ENCODE measurements at regions not wholly inside any gene's neighbourhood (a gene's known extent, or its start where the extent isn't known, plus 50 kb on each side); places are given as distances from the start of the nearest gene placed in this dataset.
"Not testable (repeated sequence)": the region's sequence is repeated elsewhere in the genome, so short reads cannot be mapped to it uniquely, and the experiment has no call there.

- no peak for DNase-seq
Measured at GRCh38 chr4:25981749-25982148, 67.7 kb downstream of the SMIM20 start.

- DNase-seq = no peak
Measured at GRCh38 chr4:25982962-25983361, 68.9 kb downstream of the SMIM20 start.

GRCh38 chr4:25984266-25984665 is 70.2 kb downstream of the SMIM20 start:
- DNase-seq = no peak

DNA sequence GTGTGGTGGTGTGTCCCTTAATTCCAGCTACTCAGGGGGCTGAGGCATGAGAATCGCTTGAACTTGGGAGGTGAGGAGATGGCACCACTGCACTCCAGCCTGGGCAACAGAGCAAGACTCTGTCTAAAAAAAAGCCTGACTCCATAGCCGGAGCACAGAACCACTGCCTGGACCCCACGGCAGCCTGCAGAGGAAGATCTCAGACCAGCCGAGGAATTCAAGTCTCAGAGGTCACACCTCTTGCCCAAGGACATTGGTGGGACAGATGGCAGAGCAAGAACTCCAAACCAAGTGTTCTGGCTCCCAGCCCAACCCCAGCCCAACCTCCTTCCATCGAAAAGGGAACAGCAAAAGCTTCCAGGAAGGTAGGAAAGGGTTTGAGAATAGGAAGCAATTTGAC is 70.8 kb downstream of the SMIM20 start:
- DNase-seq = no peak

DNA sequence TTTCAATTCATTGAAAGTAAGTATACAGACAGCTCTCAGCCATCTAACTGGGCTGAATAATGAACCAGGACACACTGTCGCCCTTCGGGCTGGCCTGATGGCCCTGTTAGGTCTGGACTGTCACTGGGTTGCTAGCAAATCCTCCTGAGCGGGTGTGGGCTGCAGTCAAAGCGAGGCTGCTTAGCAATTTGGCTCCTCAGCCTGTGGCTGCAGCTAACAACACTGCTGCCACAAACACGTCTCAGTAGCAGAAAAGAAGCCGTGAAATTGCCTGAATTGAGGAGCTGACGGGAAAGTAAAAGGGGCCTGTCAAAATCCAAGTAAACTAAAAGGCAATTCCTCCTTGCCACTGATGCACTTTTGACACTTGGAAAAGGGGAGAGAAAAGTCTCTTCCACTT is 72.8 kb downstream of the SMIM20 start:
- DNase-seq = no peak

DNA sequence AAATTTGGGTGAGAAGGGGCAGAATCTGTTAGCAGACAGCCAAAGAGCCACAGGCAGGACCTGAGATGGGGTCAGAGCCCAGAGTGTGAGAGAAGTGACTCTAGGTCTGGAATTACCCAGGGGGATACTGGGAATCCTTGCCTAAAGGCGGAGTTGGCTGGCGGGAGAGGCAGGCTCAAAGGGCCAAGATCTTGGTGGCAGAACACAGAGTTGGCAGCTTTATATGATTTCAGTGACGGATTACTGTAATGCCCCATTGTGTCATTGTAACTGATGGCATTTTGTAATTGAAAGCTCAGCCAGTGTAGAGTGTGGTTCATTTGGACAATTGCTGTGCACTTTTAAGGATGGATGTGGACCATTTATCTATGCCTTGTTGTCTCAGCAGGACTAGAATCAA is 77.3 kb downstream of the SMIM20 start:
- no peak for DNase-seq

DNA sequence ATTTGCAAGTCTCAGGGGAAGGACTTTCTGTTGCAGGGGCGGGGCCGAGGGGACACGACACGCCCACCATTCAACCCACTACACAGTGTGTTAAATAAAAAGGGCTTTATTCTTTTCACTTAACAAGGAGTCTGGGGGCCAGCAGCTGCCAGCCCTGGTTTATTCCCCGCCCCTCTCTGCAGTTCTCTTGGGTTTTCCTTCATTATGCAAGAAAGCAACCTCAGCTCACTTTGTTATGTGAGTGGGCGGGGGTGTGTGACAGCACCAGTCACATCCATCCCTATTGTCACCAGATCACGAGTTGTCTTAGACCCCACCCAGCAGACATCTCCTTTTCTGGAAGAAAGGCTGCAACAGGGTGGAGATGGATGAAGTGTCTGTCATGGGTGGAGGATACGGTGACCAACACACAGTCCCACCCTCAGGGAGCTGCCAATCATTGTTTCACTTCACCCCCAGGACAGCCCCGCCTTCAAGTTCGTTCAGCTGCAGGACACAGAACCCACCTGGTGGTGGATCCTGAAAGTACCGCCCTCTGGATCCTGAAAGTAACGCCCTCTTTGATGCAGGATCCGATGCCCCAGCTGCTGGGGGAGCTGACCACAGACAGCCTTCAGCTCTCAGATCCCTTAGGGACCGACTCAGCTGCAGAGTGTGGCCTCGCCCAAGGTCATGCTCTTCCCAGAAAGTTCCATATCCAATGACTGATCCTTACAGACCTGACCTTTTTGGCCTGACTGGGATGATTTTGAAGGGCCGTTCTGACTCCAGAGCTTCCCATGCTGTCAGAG is 79.6 kb downstream of the SMIM20 start:
- DNase-seq = no peak

DNA sequence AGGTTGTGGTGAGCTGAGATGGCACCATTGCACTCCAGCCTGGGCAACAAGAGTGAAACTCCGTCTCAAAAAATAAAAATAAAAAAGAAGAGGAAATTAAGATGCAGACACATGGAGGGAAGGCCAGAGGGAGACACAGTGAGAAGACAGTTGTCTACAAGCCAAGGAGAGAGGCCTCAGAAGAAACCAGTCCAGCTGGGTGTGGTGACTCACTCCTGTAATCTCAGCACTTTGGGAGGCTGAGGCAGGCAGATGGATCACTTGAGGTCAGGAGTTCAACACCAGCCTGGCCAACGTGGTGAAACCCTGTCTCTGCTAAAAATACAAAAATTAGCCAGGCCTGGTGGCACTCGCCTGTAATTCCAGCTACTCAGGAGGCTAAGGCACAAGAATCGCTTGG is 80.6 kb downstream of the SMIM20 start:
- DNase-seq = not testable (repeated sequence)

GRCh38 chr4:26000274-26000950 is 86.4 kb downstream of the SMIM20 start:
- no peak for DNase-seq

- no peak for DNase-seq
Measured at GRCh38 chr4:26001413-26001812, 87.4 kb downstream of the SMIM20 start.

DNA sequence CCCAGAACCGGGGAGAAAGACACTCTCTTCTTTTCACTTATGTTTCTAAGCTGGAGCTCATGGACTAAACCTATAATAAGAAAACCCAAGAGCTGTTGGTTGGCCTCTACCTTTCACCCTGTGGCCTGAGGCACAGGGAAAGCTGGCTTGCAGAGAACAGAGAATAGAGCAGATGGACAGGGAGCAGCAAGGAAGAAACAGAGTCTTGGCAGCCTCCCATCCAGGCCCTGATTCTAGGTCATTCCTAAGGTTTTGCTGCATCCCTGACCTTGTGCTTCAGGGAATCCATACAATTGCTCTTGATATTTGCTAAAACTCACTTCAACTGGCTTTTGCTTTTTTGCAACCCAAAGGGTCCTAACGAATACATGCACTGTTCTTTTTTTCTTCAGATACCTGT is 87.8 kb downstream of the SMIM20 start:
- no peak for DNase-seq

DNA sequence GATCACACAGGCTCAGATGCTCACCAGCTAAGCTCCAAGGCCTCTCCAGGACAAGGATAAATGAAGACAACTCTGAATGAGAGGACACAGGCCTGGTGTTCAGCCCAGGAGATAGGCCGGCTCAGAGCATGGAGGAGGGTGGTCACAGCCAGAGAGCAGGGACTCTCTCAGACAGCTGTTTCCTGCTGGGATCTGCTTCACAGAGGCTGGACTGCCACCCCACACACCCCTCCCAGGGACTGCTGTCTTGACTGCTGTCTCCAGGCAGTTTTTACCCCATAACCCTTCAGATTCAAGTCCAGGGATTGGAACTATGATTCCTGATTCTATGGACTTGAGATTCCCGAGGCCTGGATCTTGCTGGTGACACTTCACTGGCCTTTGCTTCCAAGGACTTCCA is 89.0 kb downstream of the SMIM20 start:
- no peak for DNase-seq

- no peak for DNase-seq
Measured at GRCh38 chr4:26004290-26004689, 90.3 kb downstream of the SMIM20 start.

- no peak for DNase-seq
Measured at GRCh38 chr4:26005764-26006163, 91.7 kb downstream of the SMIM20 start.

DNA sequence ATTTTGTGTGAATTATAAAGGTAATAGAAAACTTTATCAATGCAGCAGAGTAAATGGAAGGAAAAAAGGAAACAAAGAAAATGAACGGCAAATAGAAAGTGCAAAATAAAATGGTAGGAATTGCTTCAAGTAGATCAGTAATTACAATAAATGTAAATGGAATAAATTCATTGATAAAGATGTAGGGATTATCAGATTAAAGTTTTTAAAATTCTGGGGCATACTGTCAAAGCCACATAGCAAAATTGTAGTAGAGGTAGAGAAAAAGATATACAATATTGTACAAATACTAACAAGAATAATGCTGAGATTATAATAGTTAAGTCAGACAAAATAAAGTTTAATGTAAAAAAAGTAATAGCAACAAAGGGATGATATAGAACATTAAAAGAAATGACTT is 94.7 kb downstream of the SMIM20 start:
- no peak for DNase-seq

DNA sequence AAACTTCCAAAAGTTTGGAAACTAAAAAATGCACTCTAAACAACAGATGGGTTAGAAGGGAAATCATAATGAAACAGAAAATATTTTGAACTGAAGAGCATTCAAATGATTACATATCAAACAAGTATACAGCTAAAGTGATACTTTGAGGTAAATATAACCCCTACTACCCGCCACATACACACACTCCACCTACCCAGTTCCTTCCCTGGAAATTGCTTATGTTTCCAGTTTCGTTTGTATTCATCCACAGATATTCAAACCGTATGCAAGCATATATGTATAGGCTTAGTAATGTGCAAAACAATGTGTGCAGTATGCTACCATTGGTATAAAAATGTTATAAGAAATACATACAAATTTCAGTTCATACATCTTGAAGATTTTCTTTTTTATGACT is 95.5 kb downstream of the SMIM20 start:
- no peak for DNase-seq

- DNase-seq = no peak
Measured at GRCh38 chr4:26010304-26010703, 96.3 kb downstream of the SMIM20 start.

GRCh38 chr4:26013629-26014028 is 99.6 kb downstream of the SMIM20 start:
- no peak for DNase-seq

- DNase-seq = no peak
Measured at GRCh38 chr4:26015133-26015651, 101.2 kb downstream of the SMIM20 start.

DNA sequence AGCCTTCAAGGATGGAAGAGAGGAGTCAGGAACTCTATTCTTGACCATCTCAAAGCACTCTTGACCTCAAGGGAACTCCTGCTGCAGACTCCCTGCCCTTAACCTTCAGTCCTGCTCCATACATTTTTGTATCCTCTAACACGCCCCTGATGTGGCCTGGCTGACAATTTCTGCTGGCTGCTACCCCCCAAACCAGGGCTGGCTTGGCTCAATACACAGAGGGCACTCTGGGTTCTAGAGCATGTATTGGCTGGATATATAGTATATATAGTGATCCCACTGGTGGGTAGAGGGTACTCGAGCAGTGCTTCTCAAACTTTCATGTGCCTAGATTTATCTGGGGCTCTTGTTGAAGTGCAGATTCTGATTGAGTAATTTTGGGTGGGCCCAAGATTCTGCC is 101.9 kb downstream of the SMIM20 start:
- DNase-seq = no peak

DNA sequence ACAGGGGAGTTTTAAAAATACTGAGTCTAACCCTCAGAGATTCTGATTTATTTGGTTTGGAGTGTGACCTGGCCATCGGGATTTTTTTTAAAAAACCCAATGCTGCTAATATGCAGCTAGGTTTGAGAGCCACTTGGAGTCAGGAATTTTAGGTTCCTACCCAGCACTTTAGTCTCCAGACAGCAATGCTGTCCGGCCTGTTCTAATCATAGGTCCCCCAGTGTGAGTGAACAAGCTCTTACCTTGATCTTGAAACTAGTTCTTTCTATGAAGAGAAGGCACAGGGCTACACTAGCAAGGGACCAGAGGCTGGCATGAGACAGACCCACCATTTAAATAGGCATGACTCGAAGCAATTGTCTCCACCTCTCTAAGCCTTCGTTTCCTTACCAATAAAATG is 103.5 kb downstream of the SMIM20 start:
- no peak for DNase-seq

DNA sequence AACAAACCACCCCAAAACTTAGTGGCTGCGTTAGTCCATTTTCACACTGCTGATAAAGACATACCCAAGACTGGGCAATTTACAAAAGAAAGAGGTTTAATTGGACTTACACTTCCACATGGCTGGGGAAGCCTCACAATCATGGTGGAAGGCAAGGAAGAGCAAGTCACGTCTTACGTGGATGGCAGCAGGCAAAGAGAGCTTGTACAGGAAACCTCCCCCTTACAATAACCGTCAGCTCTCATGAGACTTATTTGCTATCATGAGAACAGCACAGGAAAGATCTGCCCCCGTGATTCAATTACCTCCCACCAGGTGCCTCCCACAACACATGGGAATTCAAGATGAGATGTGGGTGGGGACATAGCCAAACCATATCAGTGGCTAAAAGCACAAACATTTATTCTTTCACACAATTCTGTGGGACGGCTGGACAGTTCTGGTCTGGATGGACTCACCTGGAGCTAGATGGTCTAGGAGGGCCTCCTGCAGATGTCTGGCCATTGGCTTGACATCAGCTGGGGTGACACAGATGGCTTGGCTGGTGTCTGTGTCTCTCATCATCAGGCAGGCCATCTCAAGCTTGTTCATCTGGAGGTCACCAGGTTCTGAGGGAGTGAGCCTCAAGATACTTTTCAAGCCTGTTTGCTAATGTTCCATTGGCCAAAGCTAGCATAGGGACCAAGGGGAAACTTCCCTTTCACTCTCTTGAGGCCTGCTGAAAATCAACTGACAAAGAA is 104.1 kb downstream of the SMIM20 start:
- DNase-seq = not testable (repeated sequence)

- DNase-seq = no peak
Measured at GRCh38 chr4:26020083-26020668, 106.2 kb downstream of the SMIM20 start.
